ENCODE measurements at regions not wholly inside any gene's neighbourhood (a gene's known extent, or its start where the extent isn't known, plus 50 kb on each side); places are given as distances from the start of the nearest gene placed in this dataset.

GRCh38 chr2:167825664-167826063 lies 421.7 kb downstream of the STK39 start:
- H3K4me1 ChIP-seq = no peaks in the 10 kb centered on the region
- H3K9me3 ChIP-seq = no peaks in the 10 kb centered on the region
- intact Hi-C loops (cut with DNase I) = no loop called here
- no peak overlapping the region for H3K4me3 ChIP-seq
- H3K36me3 ChIP-seq = no peaks in the 10 kb centered on the region
- H3K27ac ChIP-seq = no peak overlapping the region
- TF ChIP-seq POLR2A (IDR thresholded peaks at IDR 0.05) (no peak), CTCF (IDR thresholded peaks at IDR 0.05) (no peak)
- no peak for DNase-seq
- no peaks in the 10 kb centered on the region for H3K27me3 ChIP-seq
- WGBS, 2 donors = 65 to 80% methylated on average over 1 of the region's 1 CpG

- no peaks in the 10 kb centered on the region for H3K4me1 ChIP-seq
- no peaks in the 10 kb centered on the region for H3K36me3 ChIP-seq
- H3K27ac ChIP-seq = no peak overlapping the region
- TF ChIP-seq POLR2A (IDR thresholded peaks at IDR 0.05) (no peak), CTCF (IDR thresholded peaks at IDR 0.05) (no peak)
- H3K9me3 ChIP-seq = no peaks in the 10 kb centered on the region
- intact Hi-C loops (cut with DNase I) = no loop called here
- no peak for DNase-seq
- 64 to 80% methylated on average over 3 of the region's 3 CpGs for WGBS, 2 donors
- H3K27me3 ChIP-seq = no peaks in the 10 kb centered on the region
- no peak overlapping the region for H3K4me3 ChIP-seq
These were observed 424.5 kb downstream of the STK39 start for GRCh38 chr2:167822690-167823465.

GRCh38 chr2:167820488-167820887 lies 426.9 kb downstream of the STK39 start:
- Histone ChIP-seq H3K27me3 (no peaks in the 10 kb centered on the region), H3K27ac (no peak overlapping the region), H3K4me3 (no peak overlapping the region), H3K9me3 (no peaks in the 10 kb centered on the region), H3K4me1 (no peaks in the 10 kb centered on the region), H3K36me3 (no peaks in the 10 kb centered on the region)
- intact Hi-C loops (cut with DNase I) = no loop called here
- TF ChIP-seq CTCF (IDR thresholded peaks at IDR 0.05) = no peak
- TF ChIP-seq POLR2A (IDR thresholded peaks at IDR 0.05) = no peak
- WGBS, 2 donors = 55 to 85% methylated on average over 4 of the region's 4 CpGs
- DNase-seq = no peak

GRCh38 chr2:167818521-167818920 lies 428.9 kb downstream of the STK39 start:
- 75 to 82% methylated on average over 11 of the region's 11 CpGs for WGBS, 2 donors
- TF ChIP-seq CTCF (IDR thresholded peaks at IDR 0.05) (no peak), POLR2A (IDR thresholded peaks at IDR 0.05) (no peak)
- no peak overlapping the region for H3K4me3 ChIP-seq
- no peak for DNase-seq
- no peaks in the 10 kb centered on the region for H3K4me1 ChIP-seq
- no peaks in the 10 kb centered on the region for H3K36me3 ChIP-seq
- intact Hi-C loops (cut with DNase I) = no loop called here
- H3K27ac ChIP-seq = no peak overlapping the region
- H3K9me3 ChIP-seq = no peaks in the 10 kb centered on the region
- no peaks in the 10 kb centered on the region for H3K27me3 ChIP-seq

GRCh38 chr2:167817908-167818307 lies 429.5 kb downstream of the STK39 start:
- no peaks in the 10 kb centered on the region for H3K4me1 ChIP-seq
- no peak for DNase-seq
- intact Hi-C loops (cut with DNase I) = no loop called here
- 45 to 82% methylated on average over 4 of the region's 4 CpGs for WGBS, 2 donors
- no peak overlapping the region for H3K27ac ChIP-seq
- no peaks in the 10 kb centered on the region for H3K9me3 ChIP-seq
- no peak overlapping the region for H3K4me3 ChIP-seq
- no peaks in the 10 kb centered on the region for H3K27me3 ChIP-seq
- no peak for TF ChIP-seq POLR2A (IDR thresholded peaks at IDR 0.05)
- no peak for TF ChIP-seq CTCF (IDR thresholded peaks at IDR 0.05)
- no peaks in the 10 kb centered on the region for H3K36me3 ChIP-seq
